SK-N-SH treated with all-trans-retinoic acid at 6 μM for 48 hours (cell line): ENCODE measurements at regions not wholly inside any gene's neighbourhood (a gene's known extent, or its start where the extent isn't known, plus 50 kb on each side); places are given as distances from the start of the nearest gene placed in this dataset.

Source experiments
- ATAC-seq: fragments of 200-7000 bp; cut with Tn5 transposase; 3 replicates; pipeline ENCODE4 v1.9.1; 2020; ENCODE audit warnings: mild to moderate bottlenecking, moderate library complexity
- ARNTL ChIP-seq: fragments of 450-650 bp; formaldehyde crosslinking; IDR thresholded peaks from 2 replicates; pipeline ENCODE4 v1.5.0; 2020; ENCODE audit warnings: low read depth, mild to moderate bottlenecking, moderate library complexity, borderline replicate concordance
- BACH2 ChIP-seq: fragments of 250-450 bp; sonication (Bioruptor Pico); IDR thresholded peaks from 2 replicates; pipeline ENCODE4 v1.9.0; 2021; ENCODE audit warnings: mild to moderate bottlenecking, borderline replicate concordance
- CREB5 ChIP-seq: fragments of 250-450 bp; sonication (Bioruptor Pico); IDR thresholded peaks from 2 replicates; pipeline ENCODE4 v1.5.1; 2020; ENCODE audit warnings: low read depth, mild to moderate bottlenecking, moderate library complexity
- CSDC2 ChIP-seq: fragments of 250-450 bp; sonication (Bioruptor Pico); IDR thresholded peaks from 2 replicates; pipeline ENCODE4 v1.5.0; 2020; ENCODE audit warnings: mild to moderate bottlenecking, moderate library complexity
- CSRNP3 ChIP-seq: fragments of 250-450 bp; sonication (Bioruptor Pico); IDR thresholded peaks from 2 replicates; pipeline ENCODE4 v1.5.1; 2021; ENCODE audit warnings: mild to moderate bottlenecking, moderate library complexity
- ESRRG ChIP-seq: fragments of 250-450 bp; sonication (Bioruptor Pico); IDR thresholded peaks from 2 replicates; pipeline ENCODE4 v1.6.1; 2021; ENCODE audit warnings: mild to moderate bottlenecking
- GLIS3 ChIP-seq: fragments of 250-450 bp; sonication (Bioruptor Pico); IDR thresholded peaks from 2 replicates; pipeline ENCODE4 v1.5.0; 2020; ENCODE audit warnings: mild to moderate bottlenecking, moderate library complexity
- ISL1 ChIP-seq: fragments of 250-450 bp; sonication (Bioruptor Pico); IDR thresholded peaks from 2 replicates; pipeline ENCODE4 v2.1.2; 2022; ENCODE audit warnings: mild to moderate bottlenecking, moderate library complexity
- OSR1 ChIP-seq: fragments of 250-450 bp; sonication (Bioruptor Pico); IDR thresholded peaks from 2 replicates; pipeline ENCODE4 v1.8.0; 2022; ENCODE audit warnings: moderate library complexity, mild to moderate bottlenecking, inconsistent platforms
- PATZ1 ChIP-seq: fragments of 250-450 bp; sonication (Bioruptor Pico); IDR thresholded peaks from 2 replicates; pipeline ENCODE4 v1.8.0; 2020; ENCODE audit warnings: mild to moderate bottlenecking, moderate library complexity, borderline replicate concordance
- POU6F1 ChIP-seq: fragments of 250-450 bp; sonication (Bioruptor Pico); IDR thresholded peaks from 2 replicates; pipeline ENCODE4 v1.8.0; 2021; ENCODE audit warnings: low read depth, mild to moderate bottlenecking, moderate library complexity, borderline replicate concordance
- PPARA ChIP-seq: fragments of 250-450 bp; sonication (Bioruptor Pico); IDR thresholded peaks from 2 replicates; pipeline ENCODE4 v1.5.0; 2020; ENCODE audit warnings: mild to moderate bottlenecking, borderline replicate concordance
- RARB ChIP-seq: fragments of 250-450 bp; sonication (Bioruptor Pico); IDR thresholded peaks from 2 replicates; pipeline ENCODE4 v1.8.0; 2021; ENCODE audit warnings: mild to moderate bottlenecking, moderate library complexity
- TOX ChIP-seq: fragments of 250-450 bp; sonication (Bioruptor Pico); IDR thresholded peaks from 2 replicates; pipeline ENCODE4 v1.8.0; 2021; ENCODE audit warnings: mild to moderate bottlenecking, moderate library complexity, borderline replicate concordance
- TSHZ2 ChIP-seq: fragments of 250-450 bp; sonication (Bioruptor Pico); IDR thresholded peaks from 2 replicates; pipeline ENCODE4 v1.5.0; 2020; ENCODE audit warnings: mild to moderate bottlenecking, moderate library complexity
- ZC3H10 ChIP-seq: fragments of 250-450 bp; sonication (Bioruptor Pico); IDR thresholded peaks from 2 replicates; pipeline ENCODE4 v1.5.1; 2021; ENCODE audit warnings: mild to moderate bottlenecking, moderate library complexity
- ZFP30 ChIP-seq: fragments of 450-650 bp; formaldehyde crosslinking; IDR thresholded peaks from 2 replicates; pipeline ENCODE4 v1.5.0; 2022; ENCODE audit warnings: mild to moderate bottlenecking, moderate library complexity
- ZNF565 ChIP-seq: fragments of 450-650 bp; formaldehyde crosslinking; conservative IDR thresholded peaks from 2 replicates; pipeline ENCODE4 v1.5.0; 2020; ENCODE audit warnings: low read depth, mild to moderate bottlenecking, moderate library complexity
- ZNF70 ChIP-seq: fragments of 450-650 bp; formaldehyde crosslinking; IDR thresholded peaks from 2 replicates; pipeline ENCODE4 v1.5.0; 2020; ENCODE audit warnings: mild to moderate bottlenecking, moderate library complexity
- ZNF8 ChIP-seq: fragments of 450-650 bp; formaldehyde crosslinking; IDR thresholded peaks from 2 replicates; pipeline ENCODE4 v1.5.0; 2020; ENCODE audit warnings: mild to moderate bottlenecking, moderate library complexity

GRCh38 chr4:28360681-28361080, 1500.0 kb downstream of the STIM2 start:
- TF ChIP-seq BACH2 (CRISPR knock-in tag) (no peak), ESRRG (CRISPR knock-in tag) (no peak), CREB5 (CRISPR knock-in tag) (no peak), GLIS3 (no peak), TSHZ2 (CRISPR knock-in tag) (no peak), POU6F1 (no peak), CSRNP3 (CRISPR knock-in tag) (no peak), PPARA (CRISPR knock-in tag) (no peak)
- TF ChIP-seq, all 23 proteins: peak for 0
- ATAC-seq, result no peak

GRCh38 chr4:28362169-28362568, 1501.5 kb downstream of the STIM2 start:
- TF ChIP-seq OSR1 (CRISPR knock-in tag) (no peak), CSRNP3 (CRISPR knock-in tag) (no peak), TSHZ2 (CRISPR knock-in tag) (no peak), PATZ1 (CRISPR knock-in tag) (no peak), ARNTL (CRISPR knock-in tag) (no peak), GLIS3 (no peak), CREB5 (CRISPR knock-in tag) (no peak), ISL1 (CRISPR knock-in tag) (no peak), CSDC2 (CRISPR knock-in tag) (no peak), ZNF70 (CRISPR knock-in tag) (no peak), ZNF565 (CRISPR knock-in tag) (no peak), RARB (CRISPR knock-in tag) (no peak), ESRRG (CRISPR knock-in tag) (no peak), ZC3H10 (no peak), ZFP30 (no peak), TOX (CRISPR knock-in tag) (no peak), POU6F1 (no peak), ZNF8 (no peak)

More at GRCh38 chr4:28362169-28362568, 1501.5 kb downstream of the STIM2 start:
- no peak for ATAC-seq
